CD4-positive, alpha-beta T cell treated with Interleukin-17A for 4 hours (primary cell): ENCODE measurements at regions not wholly inside any gene's neighbourhood (a gene's known extent, or its start where the extent isn't known, plus 50 kb on each side); places are given as distances from the start of the nearest gene placed in this dataset.
"Not testable (repeated sequence)": the region's sequence is repeated elsewhere in the genome, so short reads cannot be mapped to it uniquely, and the experiment has no call there.

Experiments
- DNase-seq: peaks from one replicate; pipeline ENCODE4 v3.0.0-alpha.2; 2020; ENCODE audit warnings: mixed read lengths

DNA sequence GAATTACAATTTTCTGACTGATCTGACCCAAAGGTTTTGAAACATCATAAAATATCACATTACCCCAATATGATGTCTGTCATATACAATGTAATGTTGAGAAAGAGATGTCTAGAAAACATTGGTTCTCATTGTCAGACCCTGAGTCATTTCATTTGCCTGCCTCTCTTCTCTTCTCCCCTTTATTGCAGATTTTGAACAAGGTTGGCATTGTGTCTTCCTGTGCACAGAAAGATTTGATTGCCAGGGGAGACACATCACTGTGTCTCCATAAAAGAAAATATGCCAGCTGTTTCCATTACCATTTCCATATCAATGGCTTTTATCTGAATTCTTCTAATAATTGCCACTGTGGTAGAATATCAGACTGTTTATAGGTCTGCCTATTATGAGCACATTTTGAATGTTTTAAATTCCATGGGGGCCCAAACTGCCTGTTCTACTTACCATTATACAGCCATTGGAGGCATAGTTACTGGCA is 65.6 kb downstream of the IFI44 start:
- DNase-seq: no peak

DNA sequence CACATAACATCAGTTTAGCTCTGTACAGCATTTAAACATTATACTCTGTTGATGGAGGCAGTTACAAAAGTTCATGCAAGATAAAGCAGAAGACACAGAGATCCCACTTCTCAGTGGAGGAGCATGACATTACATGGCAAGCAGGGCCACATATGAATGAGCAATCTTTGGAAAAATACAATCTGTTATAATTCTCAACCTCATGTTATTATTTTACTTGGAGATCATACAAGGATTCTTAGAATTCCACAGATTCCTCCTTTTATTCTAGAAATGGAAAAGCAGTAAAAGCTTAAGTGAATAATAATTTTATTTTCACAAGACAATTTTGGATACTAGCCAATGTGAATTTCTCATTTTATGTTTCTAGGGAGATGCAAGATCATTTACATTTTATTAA is 66.6 kb downstream of the IFI44 start:
- DNase-seq: no peak

DNA sequence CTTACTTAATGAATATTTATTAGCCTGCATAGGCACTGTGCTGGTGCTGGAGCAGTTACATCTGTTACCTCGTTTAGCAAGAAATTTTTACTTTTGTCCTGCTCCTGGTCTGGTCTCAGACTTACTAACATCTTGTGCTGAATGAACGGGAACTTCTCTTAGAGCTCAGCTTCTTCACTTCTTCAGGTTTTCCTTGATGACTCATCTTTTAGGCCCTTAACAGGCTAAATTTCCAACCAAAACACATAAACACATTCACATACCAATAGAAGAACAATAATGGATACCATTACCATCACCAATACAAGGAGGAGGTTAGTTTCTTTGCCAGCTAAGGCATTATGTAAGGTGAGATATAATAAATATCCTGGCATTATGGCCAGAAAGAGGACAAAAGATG is 68.9 kb downstream of the IFI44 start:
- no peak for DNase-seq

DNA sequence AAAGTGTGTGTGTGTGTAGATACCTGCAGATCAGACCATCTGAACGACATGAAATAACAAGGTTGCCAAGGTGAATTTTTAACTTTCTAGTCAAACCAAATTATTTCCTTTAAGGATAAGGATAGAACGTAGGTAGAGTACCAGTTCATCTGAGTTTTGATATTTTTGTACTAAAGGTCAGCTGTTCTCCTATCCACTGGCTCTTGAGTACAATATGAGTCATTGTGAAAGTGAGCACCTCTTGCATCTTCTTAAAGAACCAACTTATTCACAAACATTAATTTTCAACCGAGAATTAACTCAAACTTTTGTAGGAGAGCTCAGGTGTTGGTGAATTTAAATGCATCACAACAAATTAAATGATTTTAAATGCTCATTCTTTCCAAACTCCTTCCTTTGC is 71.5 kb downstream of the IFI44 start:
- no peak for DNase-seq

DNA sequence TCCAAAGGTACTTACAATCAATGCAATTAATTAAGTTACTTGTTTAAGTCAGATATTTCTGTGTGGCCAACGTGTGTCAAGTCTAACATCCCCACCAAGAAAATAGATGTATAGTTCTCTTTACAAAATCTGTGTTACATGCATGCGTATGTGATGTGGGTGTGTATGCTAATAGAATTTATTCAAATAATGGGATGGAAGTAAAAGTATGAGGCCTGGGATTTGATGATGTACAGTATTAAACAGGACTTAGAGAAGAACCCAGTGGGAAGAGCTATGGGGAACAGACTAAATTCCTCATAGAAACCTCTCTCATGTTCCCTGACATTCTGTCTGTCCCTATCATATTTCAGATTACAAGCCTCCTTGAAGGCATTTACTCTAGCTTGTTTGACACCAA is 72.5 kb downstream of the IFI44 start:
- DNase-seq: no peak

DNA sequence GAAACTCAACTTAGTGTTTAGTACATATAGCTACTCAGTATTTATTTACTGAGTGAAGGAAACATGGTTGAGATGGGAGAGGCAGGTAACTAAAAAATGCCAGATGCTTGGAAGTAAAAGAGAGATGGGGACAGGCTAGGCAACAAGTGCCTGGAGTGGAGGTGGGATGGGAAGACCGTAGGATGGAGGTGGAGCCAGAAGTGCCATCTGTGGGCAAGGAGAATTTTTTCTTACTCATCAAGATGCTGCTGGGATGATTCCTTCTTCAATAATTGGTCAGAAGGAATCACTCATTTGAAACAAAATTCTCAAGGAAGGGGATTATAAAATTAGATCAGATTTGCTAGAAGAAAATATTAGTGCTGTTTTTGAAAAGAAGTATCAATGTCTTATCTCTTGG is 72.9 kb downstream of the IFI44 start:
- DNase-seq: no peak

DNA sequence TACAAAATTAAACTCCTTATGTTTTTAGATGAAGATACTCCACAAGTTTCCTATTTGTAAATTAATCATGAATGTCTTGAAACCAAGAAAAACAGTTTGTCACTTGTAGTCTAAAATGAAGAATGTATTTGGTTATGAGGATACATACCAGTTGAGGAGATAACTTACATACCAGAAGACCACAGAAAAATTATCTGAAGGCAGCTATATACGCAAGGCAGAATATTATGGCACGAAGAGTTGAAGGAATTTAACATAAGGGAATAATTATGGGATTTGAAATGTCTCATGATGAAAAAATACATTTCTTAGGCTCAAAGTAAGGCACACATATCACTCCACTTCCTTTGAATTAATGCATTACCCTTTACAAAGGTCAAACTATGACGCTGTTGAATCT is 73.3 kb downstream of the IFI44 start:
- no peak for DNase-seq

DNA sequence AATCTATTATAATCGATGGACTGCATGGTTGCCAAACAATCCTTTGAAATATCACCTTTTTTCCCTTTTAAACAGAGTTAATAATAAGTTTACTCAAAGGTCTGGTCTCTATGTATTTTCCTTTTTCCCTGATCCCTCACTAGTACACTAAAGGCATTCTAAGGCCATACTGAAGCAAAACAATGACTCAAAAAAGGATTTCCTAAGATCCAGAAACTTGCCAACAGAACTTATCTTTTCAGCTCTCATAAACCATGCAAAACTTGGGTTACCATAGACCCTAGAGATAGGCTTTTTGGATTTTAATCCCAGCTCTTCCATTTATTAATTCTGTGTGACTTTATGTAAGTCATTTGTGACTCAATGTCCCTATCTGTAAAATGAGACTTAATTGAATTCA is 77.1 kb downstream of the IFI44 start:
- DNase-seq: no peak

DNA sequence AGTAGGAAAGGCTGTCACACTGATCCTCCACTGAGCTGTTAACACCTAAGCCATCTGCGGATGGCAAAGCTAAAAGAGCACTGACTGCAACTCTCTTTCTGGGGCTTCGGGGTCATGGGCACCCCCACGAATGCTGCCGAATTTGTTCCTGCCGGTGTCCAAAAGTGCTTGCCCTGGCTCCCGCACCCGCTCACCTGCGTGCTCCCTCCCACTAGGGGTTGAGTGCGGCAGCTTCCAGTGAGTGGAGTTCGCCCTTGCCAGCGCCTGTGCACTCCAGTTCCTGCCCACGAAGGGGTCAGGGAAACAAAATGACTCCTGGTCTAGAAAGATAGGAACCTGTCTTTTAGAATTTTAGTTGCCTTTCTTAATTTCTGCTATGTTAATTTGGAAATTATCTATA is 78.7 kb downstream of the IFI44 start:
- no peak for DNase-seq

DNA sequence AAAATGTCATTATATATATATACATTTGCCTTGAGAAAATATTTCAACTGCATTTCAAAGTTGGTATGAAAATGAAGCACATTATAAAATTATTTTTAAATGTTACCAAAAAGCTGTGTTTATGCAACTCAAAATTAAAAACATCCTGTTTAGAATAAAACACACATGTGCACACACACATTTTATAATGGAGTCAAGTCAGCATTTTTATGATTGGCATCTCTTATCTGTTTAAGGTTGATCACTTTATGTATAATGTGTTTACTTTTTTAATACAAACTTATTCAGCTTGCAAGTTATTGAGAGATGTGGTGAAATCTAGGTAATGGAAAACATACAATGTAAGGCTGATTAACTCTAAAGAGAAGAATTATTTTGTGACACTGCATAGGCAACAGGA is 80.4 kb downstream of the IFI44 start:
- no peak for DNase-seq

DNA sequence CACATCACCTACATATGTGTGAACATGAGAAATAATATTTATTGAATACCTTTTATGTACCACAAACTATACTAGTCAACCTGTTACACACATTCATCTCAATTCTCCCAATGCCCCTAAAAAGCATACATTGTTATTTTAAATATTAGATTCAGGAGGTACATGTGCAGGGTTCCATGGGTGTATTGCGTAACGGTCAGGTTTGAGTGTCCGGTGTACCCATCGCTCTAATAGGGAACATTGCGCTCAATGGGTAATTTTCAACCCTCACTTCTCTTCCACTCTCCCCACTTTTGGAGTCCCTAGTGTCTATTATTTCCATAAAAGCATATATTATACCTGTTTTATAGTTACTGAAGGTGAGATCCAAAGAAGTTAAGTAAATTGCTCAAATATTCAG is 82.0 kb downstream of the IFI44 start:
- no peak for DNase-seq

DNA sequence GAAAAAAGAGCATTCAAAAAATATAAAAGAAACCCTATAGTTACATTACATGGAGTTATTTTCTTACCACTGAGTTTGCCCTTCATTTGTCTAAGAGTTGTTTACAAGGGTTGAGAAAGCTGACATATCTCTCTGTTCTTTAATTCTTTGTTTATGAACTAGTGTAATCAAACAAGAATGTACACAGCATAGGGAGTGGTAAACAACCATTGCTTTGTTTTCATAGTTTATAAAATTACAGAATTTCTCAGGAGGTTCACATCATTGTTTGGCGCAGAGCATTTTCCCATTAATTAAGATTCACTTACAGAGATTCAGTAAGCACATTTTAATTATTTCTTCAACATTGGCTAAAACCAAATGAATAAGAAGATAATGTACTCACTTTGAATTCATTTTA is 87.6 kb downstream of the IFI44 start:
- no peak for DNase-seq

DNA sequence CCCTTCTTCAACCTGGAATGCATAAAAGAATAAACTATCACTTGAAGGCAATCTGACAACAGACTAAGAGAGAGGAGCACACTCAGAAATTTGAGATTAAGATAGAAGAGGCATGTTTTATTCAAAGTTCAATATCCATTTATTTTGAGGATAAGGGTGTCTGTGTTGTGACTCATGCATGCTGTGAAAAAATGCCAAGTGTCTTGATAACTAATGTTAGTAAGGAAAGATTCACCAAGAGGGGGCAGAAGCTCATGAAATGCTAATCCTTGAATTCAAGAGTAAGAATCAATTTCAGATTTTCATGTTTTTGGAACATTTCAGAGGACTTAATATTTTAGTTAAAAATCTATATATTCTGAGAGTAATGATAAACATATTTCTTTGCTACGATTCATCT is 94.0 kb downstream of the IFI44 start:
- DNase-seq: no peak

DNA sequence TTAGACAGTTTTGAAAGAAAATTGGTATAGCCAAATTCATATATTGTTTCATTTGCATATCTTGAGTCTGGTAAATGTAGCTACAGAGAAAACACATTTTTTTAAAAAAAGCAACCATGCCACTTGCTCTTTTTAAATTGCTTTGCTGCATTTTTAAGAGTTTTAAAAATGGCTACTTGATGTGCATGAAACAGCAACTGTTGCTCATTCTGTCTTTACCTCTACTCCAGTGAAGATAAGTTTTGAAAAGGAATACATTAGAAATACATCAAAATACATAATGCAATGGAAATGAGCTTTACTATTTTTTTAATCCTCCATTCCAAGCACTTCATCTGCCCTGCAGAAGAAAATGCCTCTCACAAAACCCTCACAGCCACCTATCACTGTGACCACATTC is 95.5 kb downstream of the IFI44 start:
- DNase-seq: no peak

DNA sequence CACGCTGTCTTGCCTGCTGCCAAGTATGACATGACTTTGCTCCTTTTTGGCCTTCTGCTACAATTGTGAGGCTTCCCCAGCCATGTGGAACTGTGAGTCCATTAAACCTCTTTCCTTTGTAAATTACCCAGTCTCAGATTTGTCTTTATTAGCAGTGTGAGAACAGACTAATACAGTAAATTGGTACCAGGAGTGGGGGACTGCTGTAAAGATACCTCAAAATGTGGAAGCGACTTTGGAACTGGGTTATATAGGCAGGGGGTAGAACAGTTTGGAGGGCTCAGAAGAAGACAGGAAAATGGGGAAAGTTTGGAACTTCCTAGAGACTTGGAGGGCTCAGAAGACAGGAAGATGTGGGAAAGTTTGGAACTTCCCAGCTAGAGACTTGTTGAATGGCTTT is 104.0 kb downstream of the IFI44 start:
- not testable (repeated sequence) for DNase-seq

DNA sequence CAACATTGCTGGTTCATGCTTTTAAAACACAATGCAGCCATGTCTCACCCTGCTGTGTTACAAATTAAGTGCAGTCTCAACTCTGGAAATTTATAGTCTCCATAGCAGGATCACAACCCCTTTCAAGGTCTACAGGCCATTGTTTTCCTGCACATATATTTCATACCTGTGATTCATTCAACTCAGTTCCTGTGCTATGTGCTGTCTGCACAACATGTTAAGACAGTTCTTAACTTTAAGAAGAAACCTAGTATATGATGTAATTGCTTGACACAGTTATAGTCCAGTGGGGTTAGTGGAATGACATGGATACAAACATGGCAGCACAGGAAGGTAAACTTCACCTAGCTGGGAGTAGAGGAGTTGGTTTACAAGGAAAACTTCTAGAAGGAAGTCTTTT is 106.4 kb downstream of the IFI44 start:
- DNase-seq: no peak

DNA sequence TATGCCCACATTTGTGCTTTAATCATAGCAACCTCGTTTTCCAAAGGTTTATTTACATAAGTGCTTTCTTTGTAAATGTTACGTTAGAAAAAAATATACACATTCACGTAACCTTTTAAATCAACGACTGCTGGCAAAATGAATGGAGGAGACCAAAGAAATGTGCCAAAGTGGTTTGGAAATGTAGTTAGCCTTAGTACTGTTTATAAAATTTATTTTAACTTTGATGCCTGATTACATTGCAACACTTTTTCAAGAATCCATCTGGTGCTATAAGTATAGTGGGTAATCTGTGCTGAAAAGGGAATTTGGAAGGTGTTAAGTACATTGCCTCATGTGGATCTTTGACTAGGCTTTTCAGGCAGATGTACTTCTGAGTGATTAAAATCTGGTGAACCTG is 108.9 kb downstream of the IFI44 start:
- no peak for DNase-seq

DNA sequence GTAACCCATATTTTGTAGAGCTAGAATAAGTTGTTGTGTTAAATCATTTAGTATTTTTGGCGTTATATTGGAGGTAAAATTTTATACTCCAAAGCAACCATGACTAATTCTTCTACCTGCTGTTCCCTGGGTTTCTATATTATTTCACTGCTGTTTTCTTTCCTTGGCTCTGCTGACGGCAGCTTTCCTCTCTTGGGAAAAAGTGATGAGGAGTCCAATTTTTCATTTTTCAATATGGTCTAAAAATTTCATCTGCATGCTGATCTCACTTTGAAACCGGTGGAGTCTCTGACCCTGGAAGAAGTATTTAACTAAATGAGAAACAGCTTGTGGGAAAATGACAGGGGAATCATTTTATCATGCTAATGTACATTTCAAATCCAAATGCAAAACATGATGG is 110.2 kb downstream of the IFI44 start:
- no peak for DNase-seq

DNA sequence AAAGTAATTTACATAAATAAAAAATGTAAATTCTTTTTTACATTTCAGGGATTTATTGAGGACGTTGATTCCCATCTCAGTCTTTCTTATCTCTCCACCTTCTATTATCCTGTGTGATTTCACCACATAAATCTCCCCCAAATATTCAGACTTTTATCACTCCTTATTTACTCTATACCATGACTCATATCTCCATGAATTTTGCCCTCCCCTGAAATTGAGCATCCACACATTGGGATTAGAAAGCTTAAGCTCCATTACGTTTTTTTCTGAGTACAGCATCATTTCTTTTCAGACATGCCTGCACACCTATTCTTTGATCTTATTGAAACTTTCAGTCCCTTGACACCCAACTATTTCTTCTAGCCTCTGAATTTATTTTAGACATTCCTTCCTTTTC is 111.2 kb downstream of the IFI44 start:
- no peak for DNase-seq

DNA sequence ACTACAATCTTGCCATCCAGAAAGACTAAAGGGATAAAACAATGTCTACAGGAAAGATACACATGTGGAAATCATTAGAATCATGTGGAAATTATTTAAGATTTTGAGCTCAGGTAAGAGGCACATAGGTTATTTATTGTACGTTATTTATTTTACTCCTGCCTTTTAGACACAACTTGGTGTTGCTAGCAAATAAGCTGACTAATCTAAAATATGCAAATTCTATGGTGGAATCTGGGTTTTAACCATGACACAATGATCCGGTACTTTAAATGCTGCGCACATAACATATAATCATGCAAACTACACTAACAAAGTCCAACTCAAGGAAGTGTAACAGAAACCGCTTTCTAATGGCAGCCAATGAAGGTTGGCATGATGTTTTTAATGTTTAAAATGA is 112.5 kb downstream of the IFI44 start:
- DNase-seq: no peak

DNA sequence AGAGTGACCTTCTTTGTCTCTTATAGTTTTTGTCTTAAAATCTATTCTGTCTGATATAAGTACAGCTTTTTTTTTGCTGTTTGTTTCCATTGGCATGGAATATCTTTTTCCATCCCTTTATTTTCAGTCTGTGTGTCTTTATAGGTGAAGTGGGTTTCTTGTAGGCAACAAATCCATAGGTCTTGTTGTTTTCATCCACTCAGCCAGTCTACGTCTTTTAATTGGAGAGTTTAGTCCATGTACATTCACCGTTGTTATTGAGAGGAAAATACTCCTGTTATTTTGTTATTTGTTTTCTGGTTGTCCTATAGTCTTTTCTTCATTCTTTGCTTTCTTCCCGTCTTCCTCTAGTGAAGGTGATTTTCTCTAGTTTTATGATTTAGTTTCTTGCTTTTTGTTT is 115.9 kb downstream of the IFI44 start:
- no peak for DNase-seq

DNA sequence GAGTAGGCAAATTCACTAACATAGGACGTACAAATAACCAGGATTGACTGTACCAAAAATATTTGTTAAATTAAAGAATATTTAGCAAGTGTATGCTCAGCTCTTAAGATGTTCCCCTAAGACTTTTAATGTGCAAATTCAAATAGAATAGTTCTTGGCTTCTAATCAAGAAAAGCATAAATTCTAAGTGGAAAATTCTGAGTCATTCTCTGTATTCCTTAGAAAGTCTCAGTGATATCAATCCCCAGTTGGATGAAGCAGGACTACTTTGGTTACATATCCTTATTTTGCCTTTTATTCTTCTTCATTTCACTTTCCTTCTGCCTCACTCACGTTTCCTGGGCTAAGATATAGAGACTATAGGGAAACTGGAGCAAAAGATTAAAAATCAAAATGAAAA is 130.2 kb downstream of the IFI44 start:
- DNase-seq: no peak

DNA sequence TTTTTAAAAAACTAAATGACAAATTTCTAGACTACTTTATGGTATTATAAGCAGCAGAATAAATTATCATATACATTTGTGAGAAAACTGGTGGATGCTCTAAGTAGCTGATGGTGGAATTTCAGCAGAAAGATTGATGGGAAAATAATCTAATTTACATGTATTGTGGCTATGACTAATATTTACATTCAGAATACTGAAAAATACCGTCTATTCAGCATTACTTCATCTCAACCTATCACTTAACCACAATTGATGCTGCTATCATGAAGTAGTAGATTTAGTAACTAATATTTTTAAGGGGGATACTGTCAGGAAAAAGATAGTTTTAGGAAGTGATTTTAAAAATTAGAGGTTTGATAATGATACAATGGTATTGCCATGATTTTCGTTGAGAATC is 137.9 kb downstream of the IFI44 start:
- DNase-seq: no peak

DNA sequence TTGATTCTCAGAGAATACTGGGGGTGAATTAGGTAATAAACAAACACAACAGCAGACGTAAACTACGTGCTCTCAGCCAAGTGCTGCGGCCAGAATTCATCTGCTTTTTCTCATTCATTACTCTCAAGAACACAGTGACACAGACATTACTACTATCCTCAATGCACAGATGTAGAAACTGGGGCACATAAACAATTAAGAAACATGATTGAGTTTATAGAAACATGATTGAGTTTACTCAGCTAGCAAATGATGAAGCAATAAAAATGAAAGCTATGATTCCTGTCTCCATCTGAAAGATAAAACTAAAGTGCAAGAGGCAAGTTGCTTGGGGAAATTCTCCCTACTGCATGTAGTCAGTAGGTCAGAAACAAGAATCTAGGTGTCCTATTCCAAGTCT is 140.5 kb downstream of the IFI44 start:
- no peak for DNase-seq

DNA sequence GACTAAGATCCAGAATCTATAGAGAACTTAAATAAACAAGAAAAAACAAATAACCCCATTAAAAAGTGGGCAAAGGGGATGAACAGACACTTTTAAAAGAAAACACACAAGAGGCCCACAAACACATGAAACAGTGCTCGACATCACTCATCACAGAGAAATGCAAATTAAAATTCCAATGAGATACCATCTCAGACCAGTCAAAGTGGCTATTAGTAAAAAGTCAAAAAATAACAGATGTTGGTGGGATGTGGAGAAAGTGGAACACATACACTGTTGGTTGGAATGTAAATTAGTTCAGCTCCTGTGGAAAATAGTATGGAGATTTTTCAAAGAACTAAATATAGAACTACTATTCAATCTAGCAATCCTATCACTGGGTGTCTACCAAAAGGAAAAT is 143.1 kb downstream of the IFI44 start:
- no peak for DNase-seq

DNA sequence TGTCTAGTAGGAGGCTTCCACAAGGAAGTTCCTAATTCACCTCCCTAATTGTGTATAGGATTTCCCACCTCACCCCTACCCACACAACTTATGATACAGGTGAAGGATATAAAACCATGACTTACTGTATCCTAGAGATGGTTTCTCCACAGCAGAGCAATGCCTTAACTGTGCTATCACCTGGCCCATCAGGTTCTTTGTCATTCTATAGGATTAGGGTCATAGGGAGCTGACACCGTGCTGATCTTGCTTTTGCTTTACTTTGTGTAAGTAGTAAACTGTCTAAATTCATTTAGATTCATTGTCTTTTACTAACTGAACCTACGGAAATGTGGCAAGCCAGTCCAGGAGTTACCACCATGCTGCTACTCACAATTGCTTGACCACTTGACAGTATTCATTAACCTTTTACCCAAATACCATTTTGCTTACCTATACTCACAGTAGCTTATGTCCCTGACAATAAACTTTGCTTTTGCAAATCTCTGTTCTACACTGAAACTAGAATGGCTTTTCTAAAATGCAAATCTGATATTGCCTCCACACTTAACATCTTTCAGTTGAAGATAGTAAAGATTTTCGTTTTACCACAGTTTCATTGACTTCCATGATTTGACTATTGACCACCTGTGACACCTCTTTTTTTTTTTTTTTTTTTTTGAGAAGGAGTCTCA is 147.6 kb downstream of the IFI44 start:
- no peak for DNase-seq
